Panc1 (cell line): ENCODE measurements at regions not wholly inside any gene's neighbourhood (a gene's known extent, or its start where the extent isn't known, plus 50 kb on each side); places are given as distances from the start of the nearest gene placed in this dataset.

ENCODE experiments used
- ATAC-seq: fragments of 200-7000 bp; cut with Tn5 transposase; 2 replicates; pipeline ENCODE4 v1.9.1; 2020; ENCODE audit warnings: mild to moderate bottlenecking, moderate library complexity
- BruUV-seq: library from RNA; stranded (reverse); fragments of 400-500 nt; replicated peaks from 2 replicates; lab custom pipeline; 2021; lab: Mats Ljungman, UMichigan
- CTCF ChIA-PET: fragments of 300-600 bp; sonication (Branson Sonifier 250); formaldehyde crosslinking; loops from one replicate; lab custom pipeline; 2022; ENCODE audit warnings: antibody characterized with exemption; lab: Charles Lee
- POLR2A ChIA-PET: fragments of 300-600 bp; sonication (Branson Sonifier 250); formaldehyde crosslinking; loops from one replicate; lab custom pipeline; 2022; ENCODE audit warnings: antibody characterized with exemption; lab: Charles Lee
- DNase-seq: peaks from one replicate; pipeline ENCODE4 v3.0.0-alpha.2; 2010; ENCODE audit warnings: low read depth, low spot score
- H3K27ac ChIP-seq: 2 replicates; pipeline ENCODE4 v1.5.1; 2011; ENCODE audit warnings: mild to moderate bottlenecking, low read length, inconsistent platforms
- H3K27me3 ChIP-seq: fragments of 200-500 bp; sonication (Bioruptor generic); 2 replicates; pipeline ENCODE4 v1.6.0; 2014; ENCODE audit warnings: low read length, inconsistent platforms; ENCODE audit not compliant: control insufficient read depth, insufficient read depth
- H3K36me3 ChIP-seq: fragments of 200-500 bp; sonication (Bioruptor generic); 2 replicates; pipeline ENCODE4 v1.5.1; 2014; ENCODE audit warnings: inconsistent platforms, mild to moderate bottlenecking, low read length, moderate library complexity; ENCODE audit not compliant: control insufficient read depth, insufficient read depth
- H3K4me1 ChIP-seq: 2 replicates; pipeline ENCODE4 v1.5.1; 2011; ENCODE audit warnings: inconsistent platforms, mild to moderate bottlenecking, low read length, moderate library complexity; ENCODE audit not compliant: control insufficient read depth, insufficient read depth
- H3K4me3 ChIP-seq, 2 experiments: 2 replicates each; pipeline ENCODE4 v1.5.1; 2011 to 2012; ENCODE audit warnings: low read depth in 2 of 2, low read length in 2 of 2, mild to moderate bottlenecking in 2 of 2, inconsistent platforms in 1 of 2, moderate library complexity in 1 of 2
- H3K9me3 ChIP-seq: fragments of 200-500 bp; sonication (Bioruptor generic); 2 replicates; pipeline ENCODE4 v1.5.1; 2014; ENCODE audit warnings: low read depth, mild to moderate bottlenecking, inconsistent platforms, low read length, moderate library complexity; ENCODE audit not compliant: control insufficient read depth, insufficient read depth
- POLR2AphosphoS5 ChIP-seq: IDR thresholded peaks from 2 replicates; pipeline ENCODE4 v1.6.1; 2012; ENCODE audit warnings: mild to moderate bottlenecking, low read depth, low read length, moderate library complexity
- SIN3A ChIP-seq: IDR thresholded peaks from 2 replicates; pipeline ENCODE4 v1.6.1; 2012; ENCODE audit warnings: low read depth, mild to moderate bottlenecking, low read length, moderate library complexity, borderline replicate concordance; ENCODE audit not compliant: insufficient read depth
- TCF7L2 ChIP-seq: IDR thresholded peaks from 2 replicates; pipeline ENCODE4 v1.6.1; 2011; ENCODE audit warnings: mild to moderate bottlenecking, low read depth, low read length, inconsistent platforms
- in situ Hi-C: cut with HindIII; loops from 2 replicates; pipeline ENCODE4 v1.10.0; 2016; ENCODE audit warnings: low sequenced_read_pairs, low pct_unique_long_range_greater_than_20kb
- intact Hi-C: fragments of 100-400 bp; cut with micrococcal nuclease; formaldehyde crosslinking; loops from one replicate; pipeline ENCODE4 v1.10.0; 2022; ENCODE audit not compliant: unreplicated experiment
- TF ChIP-seq, protein P1 (sequence below): fragments of 450-650 bp; IDR thresholded peaks from 2 replicates; pipeline ENCODE4 v1.5.1; 2017; ENCODE audit warnings: mild to moderate bottlenecking
- TF ChIP-seq, protein P2 (sequence below), 2 experiments: IDR thresholded peaks; 2 replicates each; pipeline ENCODE4 v1.6.1; 2011 to 2012; ENCODE audit warnings: low read depth in 2 of 2, control low read depth in 1 of 2, low read length in 1 of 2, mild to moderate bottlenecking in 1 of 2, moderate library complexity in 1 of 2; ENCODE audit not compliant: insufficient read depth in 1 of 2

DNA sequence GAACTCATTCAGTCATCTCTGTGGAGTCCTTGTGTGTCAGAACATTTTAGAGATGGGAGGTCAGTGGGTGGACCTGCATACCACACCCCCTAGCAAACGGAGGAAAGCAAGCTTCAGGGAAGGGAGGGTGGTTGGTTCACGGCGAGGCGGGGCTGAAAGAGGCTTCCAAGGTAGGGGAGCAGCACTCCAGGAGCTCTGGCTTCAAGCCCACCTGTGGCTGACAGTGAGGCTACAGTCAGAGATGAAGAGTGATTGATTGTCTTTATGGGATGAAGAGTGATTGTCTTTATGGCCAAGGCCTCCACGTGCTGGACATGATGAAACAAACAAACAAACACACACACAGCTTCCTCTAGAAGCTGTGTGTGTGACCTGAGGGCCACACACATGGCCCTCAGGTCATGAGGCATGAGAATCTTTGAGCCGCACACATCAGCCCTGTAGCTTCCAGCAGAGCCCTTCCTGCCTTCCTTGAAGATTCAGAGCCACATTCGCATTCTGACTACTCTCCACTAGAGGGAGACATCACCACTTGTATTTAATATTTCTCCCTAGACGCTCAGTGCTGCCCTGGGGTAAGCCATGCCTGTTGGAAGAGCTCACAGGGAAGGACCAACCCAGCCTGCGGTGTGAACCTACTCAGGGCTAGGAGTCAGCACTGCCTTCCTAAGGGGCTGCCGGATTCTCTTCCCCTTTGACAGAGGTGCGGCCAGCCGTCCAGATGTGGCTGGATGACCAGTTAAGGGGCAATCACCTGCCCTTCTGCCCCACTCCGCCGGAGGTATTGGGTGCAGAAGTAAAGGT, 54.4 kb upstream of the KCNA1 start:
- H3K27ac ChIP-seq, result no peak overlapping the region
- no peaks in the 10 kb centered on the region for H3K36me3 ChIP-seq
- H3K4me1 ChIP-seq, result no peaks in the 10 kb centered on the region
- POLR2A ChIA-PET, result no interaction called here
- no peak for TF ChIP-seq TCF7L2
- TF ChIP-seq, protein P1, sequence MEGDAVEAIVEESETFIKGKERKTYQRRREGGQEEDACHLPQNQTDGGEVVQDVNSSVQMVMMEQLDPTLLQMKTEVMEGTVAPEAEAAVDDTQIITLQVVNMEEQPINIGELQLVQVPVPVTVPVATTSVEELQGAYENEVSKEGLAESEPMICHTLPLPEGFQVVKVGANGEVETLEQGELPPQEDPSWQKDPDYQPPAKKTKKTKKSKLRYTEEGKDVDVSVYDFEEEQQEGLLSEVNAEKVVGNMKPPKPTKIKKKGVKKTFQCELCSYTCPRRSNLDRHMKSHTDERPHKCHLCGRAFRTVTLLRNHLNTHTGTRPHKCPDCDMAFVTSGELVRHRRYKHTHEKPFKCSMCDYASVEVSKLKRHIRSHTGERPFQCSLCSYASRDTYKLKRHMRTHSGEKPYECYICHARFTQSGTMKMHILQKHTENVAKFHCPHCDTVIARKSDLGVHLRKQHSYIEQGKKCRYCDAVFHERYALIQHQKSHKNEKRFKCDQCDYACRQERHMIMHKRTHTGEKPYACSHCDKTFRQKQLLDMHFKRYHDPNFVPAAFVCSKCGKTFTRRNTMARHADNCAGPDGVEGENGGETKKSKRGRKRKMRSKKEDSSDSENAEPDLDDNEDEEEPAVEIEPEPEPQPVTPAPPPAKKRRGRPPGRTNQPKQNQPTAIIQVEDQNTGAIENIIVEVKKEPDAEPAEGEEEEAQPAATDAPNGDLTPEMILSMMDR, result peak; percentile 77
- no peak overlapping the region for H3K4me3 ChIP-seq
- peak; percentile 89 for ATAC-seq
- intact Hi-C loops (loop anchor here (1.0 to 5.0 kb wide), 2 partner anchors 148 to 227 kb away; no protein-coding TSS in a partner anchor), in situ Hi-C loops (no loop called here)
- no TSS peak for BruUV-seq
- H3K9me3 ChIP-seq, result no peaks in the 10 kb centered on the region
- DNase-seq, result peak; percentile 60
- H3K27me3 ChIP-seq, result peaks cover 2% of the 10 kb centered on the region; the same call in 1 of the 2 replicates
- CTCF ChIA-PET, result interaction anchor here (0.6 to 1.7 kb wide), 3 partner anchors 146 to 1243 kb away, joined by 3 to 7 read pairs (median 7); no protein-coding TSS in a partner anchor

DNA sequence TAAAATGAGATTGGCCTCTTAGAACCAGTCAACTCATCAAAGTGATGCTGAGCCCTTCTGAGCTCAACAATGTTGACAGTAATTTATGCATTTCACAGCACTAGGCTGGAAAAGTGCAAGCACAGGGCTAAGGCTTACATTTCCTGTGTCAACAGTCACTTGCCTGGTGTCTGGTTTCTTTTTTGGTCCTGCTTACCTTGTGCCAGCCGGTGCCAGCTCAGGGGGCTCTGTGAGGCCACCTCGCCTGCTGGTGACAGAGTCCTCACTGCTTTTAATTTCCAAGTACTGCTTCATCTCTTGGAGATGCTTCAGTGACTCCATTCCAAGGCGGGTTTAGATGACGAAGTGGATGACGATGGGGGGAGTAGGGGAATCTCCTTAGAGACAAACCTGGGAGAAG, 53.1 kb upstream of the KCNA1 start:
- DNase-seq (no peak), ATAC-seq (no peak)
- in situ Hi-C loops (no loop called here), intact Hi-C loops (loop anchor here (5.0 kb wide), 1 partner anchor 226 kb away; no protein-coding TSS in a partner anchor)
- peaks cover 2% of the 10 kb centered on the region; the same call in 1 of the 2 replicates for H3K27me3 ChIP-seq
- POLR2A ChIA-PET, result interaction anchor here (0.6 kb wide), 2 partner anchors 19 to 56 kb away, joined by 4 to 7 read pairs; no protein-coding TSS in a partner anchor
- H3K9me3 ChIP-seq, result no peaks in the 10 kb centered on the region
- H3K4me3 ChIP-seq, result no peak overlapping the region
- TF ChIP-seq, protein P2, sequence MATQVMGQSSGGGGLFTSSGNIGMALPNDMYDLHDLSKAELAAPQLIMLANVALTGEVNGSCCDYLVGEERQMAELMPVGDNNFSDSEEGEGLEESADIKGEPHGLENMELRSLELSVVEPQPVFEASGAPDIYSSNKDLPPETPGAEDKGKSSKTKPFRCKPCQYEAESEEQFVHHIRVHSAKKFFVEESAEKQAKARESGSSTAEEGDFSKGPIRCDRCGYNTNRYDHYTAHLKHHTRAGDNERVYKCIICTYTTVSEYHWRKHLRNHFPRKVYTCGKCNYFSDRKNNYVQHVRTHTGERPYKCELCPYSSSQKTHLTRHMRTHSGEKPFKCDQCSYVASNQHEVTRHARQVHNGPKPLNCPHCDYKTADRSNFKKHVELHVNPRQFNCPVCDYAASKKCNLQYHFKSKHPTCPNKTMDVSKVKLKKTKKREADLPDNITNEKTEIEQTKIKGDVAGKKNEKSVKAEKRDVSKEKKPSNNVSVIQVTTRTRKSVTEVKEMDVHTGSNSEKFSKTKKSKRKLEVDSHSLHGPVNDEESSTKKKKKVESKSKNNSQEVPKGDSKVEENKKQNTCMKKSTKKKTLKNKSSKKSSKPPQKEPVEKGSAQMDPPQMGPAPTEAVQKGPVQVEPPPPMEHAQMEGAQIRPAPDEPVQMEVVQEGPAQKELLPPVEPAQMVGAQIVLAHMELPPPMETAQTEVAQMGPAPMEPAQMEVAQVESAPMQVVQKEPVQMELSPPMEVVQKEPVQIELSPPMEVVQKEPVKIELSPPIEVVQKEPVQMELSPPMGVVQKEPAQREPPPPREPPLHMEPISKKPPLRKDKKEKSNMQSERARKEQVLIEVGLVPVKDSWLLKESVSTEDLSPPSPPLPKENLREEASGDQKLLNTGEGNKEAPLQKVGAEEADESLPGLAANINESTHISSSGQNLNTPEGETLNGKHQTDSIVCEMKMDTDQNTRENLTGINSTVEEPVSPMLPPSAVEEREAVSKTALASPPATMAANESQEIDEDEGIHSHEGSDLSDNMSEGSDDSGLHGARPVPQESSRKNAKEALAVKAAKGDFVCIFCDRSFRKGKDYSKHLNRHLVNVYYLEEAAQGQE (IDR thresholded peaks at IDR 0.05; ENCODE audit: insufficient read depth in 1 of 2, low read depth in 2 of 2, low read length in 1 of 2), result no peak
- no peak for TF ChIP-seq SIN3A
- TF ChIP-seq, protein P1, result no peak
- TF ChIP-seq POLR2AphosphoS5, result no peak
- TF ChIP-seq TCF7L2, result no peak
- BruUV-seq, result no TSS peak
- CTCF ChIA-PET, result interaction anchor here (0.6 to 1.7 kb wide), 5 partner anchors 144 to 1041 kb away, joined by 3 to 7 read pairs (median 4); no protein-coding TSS in a partner anchor
- no peak overlapping the region for H3K27ac ChIP-seq
- no peaks in the 10 kb centered on the region for H3K36me3 ChIP-seq
- H3K4me1 ChIP-seq, result no peaks in the 10 kb centered on the region
